IMR-90 (cell line): ENCODE measurements at regions not wholly inside any gene's neighbourhood (a gene's known extent, or its start where the extent isn't known, plus 50 kb on each side); places are given as distances from the start of the nearest gene placed in this dataset.

Source experiments
- BHLHE40 ChIP-seq: fragments of 150-350 bp; IDR thresholded peaks from 2 replicates; pipeline ENCODE4 v1.6.1; 2016; ENCODE audit warnings: mild to moderate bottlenecking, low read depth, low read length
- CTCF ChIP-seq: conservative IDR thresholded peaks from 2 replicates; pipeline ENCODE4 v1.5.1; 2012; ENCODE audit warnings: mild to moderate bottlenecking, low read depth, low read length, improper control_type of control experiment
- ELK1 ChIP-seq: fragments of 150-350 bp; IDR thresholded peaks from 2 replicates; pipeline ENCODE4 v1.6.1; 2016; ENCODE audit warnings: low read depth, mild to moderate bottlenecking, low read length, moderate library complexity, borderline replicate concordance
- FOS ChIP-seq: fragments of 150-350 bp; IDR thresholded peaks from 2 replicates; pipeline ENCODE4 v1.6.1; 2016; ENCODE audit warnings: low read depth, low read length
- MAFK ChIP-seq: IDR thresholded peaks from 2 replicates; pipeline ENCODE4 v1.6.1; 2012; ENCODE audit warnings: low read depth, low read length, improper control_type of control experiment
- MAZ ChIP-seq: IDR thresholded peaks from 2 replicates; pipeline ENCODE4 v1.6.1; 2012; ENCODE audit warnings: low read depth, mild to moderate bottlenecking, low read length, improper control_type of control experiment, moderate library complexity, borderline replicate concordance
- MXI1 ChIP-seq: IDR thresholded peaks from 2 replicates; pipeline ENCODE4 v1.6.1; 2012; ENCODE audit warnings: low read depth, mild to moderate bottlenecking, low read length, moderate library complexity, borderline replicate concordance
- NFE2L2 ChIP-seq: fragments of 150-350 bp; IDR thresholded peaks from 2 replicates; pipeline ENCODE4 v1.6.1; 2016; ENCODE audit warnings: low read depth, mild to moderate bottlenecking, low read length
- POLR2A ChIP-seq: IDR thresholded peaks from 2 replicates; pipeline ENCODE4 v1.6.1; 2012; ENCODE audit warnings: mild to moderate bottlenecking, low read depth, low read length
- RAD21 ChIP-seq: IDR thresholded peaks from 2 replicates; pipeline ENCODE4 v1.6.1; 2012; ENCODE audit warnings: low read length, improper control_type of control experiment
- RFX5 ChIP-seq: IDR thresholded peaks from 2 replicates; pipeline ENCODE4 v1.8.0; 2012; ENCODE audit warnings: low read depth, mild to moderate bottlenecking, low read length, moderate library complexity
- SMC3 ChIP-seq: fragments of 150-350 bp; IDR thresholded peaks from 2 replicates; pipeline ENCODE4 v1.6.1; 2016; ENCODE audit warnings: low read depth, mild to moderate bottlenecking, antibody characterized with exemption, low read length, moderate library complexity
- USF2 ChIP-seq: fragments of 150-350 bp; IDR thresholded peaks from 2 replicates; pipeline ENCODE4 v1.6.1; 2017; ENCODE audit warnings: mild to moderate bottlenecking, antibody characterized with exemption, low read length, low read depth

- TF ChIP-seq CTCF (no peak), BHLHE40 (no peak), SMC3 (no peak), MAZ (no peak), MAFK (no peak), POLR2A (no peak), RFX5 (no peak), MXI1 (no peak), NFE2L2 (no peak), RAD21 (no peak), ELK1 (no peak), FOS (no peak), USF2 (no peak)
These were observed 146.5 kb upstream of the SLC6A11 start for GRCh38 chr3:10669490-10670048.
